H9 (cell line): ENCODE measurements at regions not wholly inside any gene's neighbourhood (a gene's known extent, or its start where the extent isn't known, plus 50 kb on each side); places are given as distances from the start of the nearest gene placed in this dataset.

Experiments used
- DNase-seq: peaks from one replicate; pipeline ENCODE4 v3.0.0-alpha.2; 2017
- H2AFZ ChIP-seq: one replicate; pipeline ENCODE4 v1.6.1; 2013; ENCODE audit warnings: mild to moderate bottlenecking, low read length, control low read depth, moderate library complexity
- H2AK5ac ChIP-seq: 2 replicates; pipeline ENCODE4 v1.6.1; 2013; ENCODE audit warnings: low read length, control low read depth, mixed read lengths; ENCODE audit not compliant: insufficient read length
- H2BK120ac ChIP-seq: one replicate; pipeline ENCODE4 v1.6.1; 2013; ENCODE audit warnings: low read depth, mild to moderate bottlenecking, low read length, control low read depth, inconsistent platforms; ENCODE audit not compliant: poor library complexity, severe bottlenecking
- H2BK12ac ChIP-seq: 2 replicates; pipeline ENCODE4 v1.6.1; 2013; ENCODE audit warnings: low read length, control low read depth, mixed read lengths, low read depth; ENCODE audit not compliant: insufficient read length
- H2BK15ac ChIP-seq: 2 replicates; pipeline ENCODE4 v1.6.1; 2013; ENCODE audit warnings: low read depth, low read length, control low read depth
- H2BK20ac ChIP-seq: one replicate; pipeline ENCODE4 v1.6.1; 2013; ENCODE audit warnings: low read depth, mild to moderate bottlenecking, low read length, control low read depth, inconsistent platforms; ENCODE audit not compliant: poor library complexity, severe bottlenecking
- H2BK5ac ChIP-seq: 2 replicates; pipeline ENCODE4 v1.6.1; 2013; ENCODE audit warnings: low read length, control low read depth, mixed read lengths; ENCODE audit not compliant: insufficient read length
- H3K14ac ChIP-seq: 2 replicates; pipeline ENCODE4 v1.6.1; 2013; ENCODE audit warnings: low read length, control low read depth; ENCODE audit not compliant: insufficient read depth
- H3K18ac ChIP-seq: 2 replicates; pipeline ENCODE4 v1.6.1; 2013; ENCODE audit warnings: low read depth, mild to moderate bottlenecking, mixed read lengths, low read length, control low read depth; ENCODE audit not compliant: insufficient read length
- H3K23ac ChIP-seq: 2 replicates; pipeline ENCODE4 v1.6.1; 2013; ENCODE audit warnings: low read length, control low read depth, mixed read lengths, low read depth; ENCODE audit not compliant: insufficient read length
- H3K23me2 ChIP-seq: 2 replicates; pipeline ENCODE4 v1.6.1; 2013; ENCODE audit warnings: low read depth, mild to moderate bottlenecking, mixed read lengths, low read length, control low read depth; ENCODE audit not compliant: insufficient read length, poor library complexity, severe bottlenecking
- H3K27ac ChIP-seq: 2 replicates; pipeline ENCODE4 v1.5.1; 2013; ENCODE audit warnings: low read length, control low read depth, mixed read lengths, low read depth; ENCODE audit not compliant: insufficient read length
- H3K27me3 ChIP-seq: 2 replicates; pipeline ENCODE4 v1.6.1; 2013; ENCODE audit warnings: low read length, control low read depth, inconsistent platforms; ENCODE audit not compliant: insufficient read depth
- H3K4ac ChIP-seq: 2 replicates; pipeline ENCODE4 v1.6.1; 2013; ENCODE audit warnings: low read depth, mild to moderate bottlenecking, control low read depth, inconsistent platforms, low read length, moderate library complexity
- H3K4me1 ChIP-seq: 2 replicates; pipeline ENCODE4 v1.6.1; 2013; ENCODE audit warnings: low read length, control low read depth, inconsistent platforms; ENCODE audit not compliant: insufficient read depth
- H3K4me2 ChIP-seq: 2 replicates; pipeline ENCODE4 v1.6.1; 2013; ENCODE audit warnings: low read length, control low read depth, mixed read lengths; ENCODE audit not compliant: insufficient read length, insufficient read depth
- H3K56ac ChIP-seq: 2 replicates; pipeline ENCODE4 v1.6.1; 2013; ENCODE audit warnings: low read depth, mild to moderate bottlenecking, mixed read lengths, low read length, control low read depth; ENCODE audit not compliant: insufficient read length
- H3K79me1 ChIP-seq: 2 replicates; pipeline ENCODE4 v1.6.1; 2013; ENCODE audit warnings: low read depth, mild to moderate bottlenecking, moderate library complexity, low read length, control low read depth, inconsistent platforms; ENCODE audit not compliant: insufficient read depth, poor library complexity, severe bottlenecking
- H3K79me2 ChIP-seq: 2 replicates; pipeline ENCODE4 v1.6.1; 2013; ENCODE audit warnings: low read length, control low read depth, inconsistent platforms; ENCODE audit not compliant: insufficient read depth
- H3K9ac ChIP-seq: 2 replicates; pipeline ENCODE4 v1.6.1; 2013; ENCODE audit warnings: low read length, control low read depth, mixed read lengths; ENCODE audit not compliant: insufficient read length; ENCODE audit errors: extremely low read depth
- H3K9me3 ChIP-seq: one replicate; pipeline ENCODE4 v1.6.1; 2013; ENCODE audit warnings: low read depth, low read length, inconsistent platforms; ENCODE audit not compliant: control insufficient read depth
- H3T11ph ChIP-seq: one replicate; pipeline ENCODE4 v1.6.1; 2013; ENCODE audit warnings: mild to moderate bottlenecking, low read length, control low read depth, inconsistent platforms
- H4K20me1 ChIP-seq: one replicate; pipeline ENCODE4 v1.6.1; 2013; ENCODE audit not compliant: control insufficient read depth, insufficient read length, insufficient read depth
- H4K5ac ChIP-seq: 2 replicates; pipeline ENCODE4 v1.6.1; 2013; ENCODE audit warnings: low read depth, mild to moderate bottlenecking, mixed read lengths, low read length, control low read depth; ENCODE audit not compliant: insufficient read length
- H4K8ac ChIP-seq: replicated peaks from 2 replicates; pipeline ENCODE4 v1.6.1; 2013; ENCODE audit warnings: low read length, control low read depth, mixed read lengths, low read depth; ENCODE audit not compliant: insufficient read length
- H4K91ac ChIP-seq: 2 replicates; pipeline ENCODE4 v1.6.1; 2013; ENCODE audit warnings: low read depth, mild to moderate bottlenecking, moderate library complexity, mixed read lengths, low read length, control low read depth; ENCODE audit not compliant: insufficient read length
- H3K27ac Mint-ChIP-seq, 3 experiments: 2 replicates in 2 of 3; 3 replicates in 1 of 3; pipeline ENCODE4 v1.8.0; 2020 to 2021; ENCODE audit warnings: mixed read lengths in 3 of 3, mild to moderate bottlenecking in 1 of 3, moderate library complexity in 1 of 3
- H3K27me3 Mint-ChIP-seq: 2 replicates; pipeline ENCODE4 v1.8.0; 2021; ENCODE audit warnings: low read depth, mild to moderate bottlenecking, moderate library complexity, mixed read lengths
- H3K36me3 Mint-ChIP-seq, 3 experiments: 2 replicates in 2 of 3; 3 replicates in 1 of 3; pipeline ENCODE4 v1.8.0; 2020 to 2021; ENCODE audit warnings: low read depth in 3 of 3, mixed read lengths in 3 of 3; ENCODE audit not compliant: insufficient read depth in 1 of 3
- H3K4me1 Mint-ChIP-seq, 2 experiments: 2 replicates each; pipeline ENCODE4 v1.8.0; 2020; ENCODE audit warnings: mixed read lengths in 2 of 2
- H3K4me3 Mint-ChIP-seq, 2 experiments: 2 replicates in 1 of 2; 3 replicates in 1 of 2; pipeline ENCODE4 v1.8.0; 2020 to 2021; ENCODE audit warnings: mild to moderate bottlenecking in 2 of 2, mixed read lengths in 2 of 2, moderate library complexity in 1 of 2
- H3K9me3 Mint-ChIP-seq, 2 experiments: 2 replicates in 1 of 2; 3 replicates in 1 of 2; pipeline ENCODE4 v1.8.0; 2020; ENCODE audit warnings: mild to moderate bottlenecking in 2 of 2, mixed read lengths in 2 of 2, moderate library complexity in 1 of 2
- WGBS: extraction: QIAGEN DNeasy Blood & Tissue Kit; methylation state at CpG from one replicate; pipeline ENCODE4 v1.1.7; 2013; ENCODE audit warnings: missing lambda C conversion rate, low lambda C conversion rate, mixed read lengths; ENCODE audit not compliant: insufficient read length; ENCODE audit errors: extremely low coverage; 5-methylcytosine and 5-hydroxymethylcytosine counted together
- TF ChIP-seq, protein P1 (sequence below): fragments of 200-600 bp; sonication (generic); conservative IDR thresholded peaks from 3 replicates; pipeline ENCODE4 v1.8.0; 2021; ENCODE audit warnings: antibody characterized with exemption, mild to moderate bottlenecking

DNA sequence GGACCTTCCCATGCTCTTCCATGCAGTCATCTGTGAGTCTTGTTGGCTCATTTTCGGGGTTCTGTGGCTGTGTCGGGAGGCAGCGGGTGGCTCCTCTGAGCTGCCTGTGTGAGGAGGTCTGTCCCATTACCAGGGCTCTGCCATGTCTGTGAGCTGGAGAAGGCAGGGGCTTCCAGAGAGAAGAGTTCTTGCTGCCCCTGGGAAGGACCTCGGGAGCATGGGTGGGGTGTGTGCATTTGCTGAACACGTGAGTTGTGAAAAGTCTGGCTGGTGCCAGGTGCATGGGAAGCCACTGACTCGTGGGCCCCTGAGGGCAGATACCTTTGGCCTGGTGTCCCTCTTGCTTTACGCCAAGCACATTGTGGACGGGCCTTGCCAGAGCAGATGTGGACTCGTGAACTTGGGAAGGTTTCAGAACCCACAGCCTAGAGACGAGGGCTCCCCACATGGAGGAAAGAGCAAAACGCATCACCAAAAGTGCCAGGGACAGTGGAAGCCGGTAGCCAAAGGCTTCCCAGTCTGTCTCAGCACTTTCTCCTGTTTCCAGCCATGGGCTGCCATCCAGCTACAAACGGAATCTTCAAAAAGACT lies 1324.5 kb downstream of the BRD1 start:
- Histone ChIP-seq H3K27me3 (no peaks in the 10 kb centered on the region), H2AFZ (no peak overlapping the region), H4K5ac (no peak overlapping the region), H2AK5ac (no peak overlapping the region), H4K20me1 (no peaks in the 10 kb centered on the region), H3K56ac (no peak overlapping the region), H4K8ac (no peak overlapping the region), H3T11ph (no peak overlapping the region), H3K4ac (no peak overlapping the region), H3K4me2 (no peak overlapping the region), H2BK20ac (no peak overlapping the region), H2BK120ac (no peak overlapping the region), H3K23ac (no peak overlapping the region), H3K18ac (no peak overlapping the region), H3K79me2 (peaks cover 6% of the 10 kb centered on the region; the same call in 1 of the 2 replicates), H3K4me1 (peaks cover 7% of the 10 kb centered on the region; the same call in 1 of the 2 replicates), H2BK12ac (no peak overlapping the region), H3K9ac (no peak overlapping the region), H3K9me3 (no peaks in the 10 kb centered on the region), H2BK15ac (no peak overlapping the region), H2BK5ac (no peak overlapping the region), H3K79me1 (peaks cover 3% of the 10 kb centered on the region), H3K14ac (no peak overlapping the region), H3K27ac (no peak overlapping the region), H3K23me2 (peaks cover 3% of the 10 kb centered on the region), H4K91ac (no peak overlapping the region)
- Mint-ChIP-seq H3K27me3 (no peaks in the 10 kb centered on the region), H3K9me3 (no peaks in the 10 kb centered on the region), H3K27ac (peak overlapping the region in 1 of 3 experiments; percentile 31; a peak in 1 of 7 replicates), H3K4me1 (peaks cover 14 to 34% of the 10 kb centered on the region in 2 experiments; a peak in 3 of 4 replicates), H3K4me3 (no peak overlapping the region), H3K36me3 (no peaks in the 10 kb centered on the region)
- no peak for DNase-seq
- WGBS, result no CpG with 5 or more reads among the region's 13 CpGs
- TF ChIP-seq, protein P1, sequence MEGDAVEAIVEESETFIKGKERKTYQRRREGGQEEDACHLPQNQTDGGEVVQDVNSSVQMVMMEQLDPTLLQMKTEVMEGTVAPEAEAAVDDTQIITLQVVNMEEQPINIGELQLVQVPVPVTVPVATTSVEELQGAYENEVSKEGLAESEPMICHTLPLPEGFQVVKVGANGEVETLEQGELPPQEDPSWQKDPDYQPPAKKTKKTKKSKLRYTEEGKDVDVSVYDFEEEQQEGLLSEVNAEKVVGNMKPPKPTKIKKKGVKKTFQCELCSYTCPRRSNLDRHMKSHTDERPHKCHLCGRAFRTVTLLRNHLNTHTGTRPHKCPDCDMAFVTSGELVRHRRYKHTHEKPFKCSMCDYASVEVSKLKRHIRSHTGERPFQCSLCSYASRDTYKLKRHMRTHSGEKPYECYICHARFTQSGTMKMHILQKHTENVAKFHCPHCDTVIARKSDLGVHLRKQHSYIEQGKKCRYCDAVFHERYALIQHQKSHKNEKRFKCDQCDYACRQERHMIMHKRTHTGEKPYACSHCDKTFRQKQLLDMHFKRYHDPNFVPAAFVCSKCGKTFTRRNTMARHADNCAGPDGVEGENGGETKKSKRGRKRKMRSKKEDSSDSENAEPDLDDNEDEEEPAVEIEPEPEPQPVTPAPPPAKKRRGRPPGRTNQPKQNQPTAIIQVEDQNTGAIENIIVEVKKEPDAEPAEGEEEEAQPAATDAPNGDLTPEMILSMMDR, result no peak
